OCI-LY1 (cell line): ENCODE measurements at regions not wholly inside any gene's neighbourhood (a gene's known extent, or its start where the extent isn't known, plus 50 kb on each side); places are given as distances from the start of the nearest gene placed in this dataset.
A peak's percentile ranks its signal among the peaks of the same experiment; 100 is the strongest.
"Not testable (repeated sequence)": the region's sequence is repeated elsewhere in the genome, so short reads cannot be mapped to it uniquely, and the experiment has no call there.

Experiments used
- H2AFZ ChIP-seq: fragments of 200-600 bp; sonication (generic), shearing (Covaris generic); 2 replicates; pipeline ENCODE4 v1.6.0; 2014; ENCODE audit warnings: antibody characterized with exemption, mild to moderate bottlenecking, low read length
- H3F3A ChIP-seq: fragments of 200-600 bp; sonication (generic), shearing (Covaris generic); 2 replicates; pipeline ENCODE4 v1.6.0; 2014; ENCODE audit warnings: mild to moderate bottlenecking, antibody characterized with exemption, low read length, moderate library complexity; ENCODE audit not compliant: insufficient read depth
- H3K27ac ChIP-seq: fragments of 200-600 bp; sonication (generic); 2 replicates; pipeline ENCODE4 v1.5.1; 2014; ENCODE audit warnings: low read length, mixed run types, mild to moderate bottlenecking, low read depth; ENCODE audit not compliant: poor library complexity, severe bottlenecking
- H3K27me3 ChIP-seq: fragments of 200-600 bp; sonication (generic); 2 replicates; pipeline ENCODE4 v1.6.0; 2014; ENCODE audit warnings: antibody characterized with exemption, mild to moderate bottlenecking, low read length, moderate library complexity; ENCODE audit not compliant: insufficient read depth
- H3K36me3 ChIP-seq: fragments of 200-600 bp; sonication (generic); 2 replicates; pipeline ENCODE4 v1.6.1; 2014; ENCODE audit warnings: mild to moderate bottlenecking, antibody characterized with exemption, low read length, moderate library complexity, mixed read lengths; ENCODE audit not compliant: insufficient read depth
- H3K4me1 ChIP-seq: fragments of 200-600 bp; sonication (generic); 2 replicates; pipeline ENCODE4 v1.5.1; 2014; ENCODE audit warnings: mild to moderate bottlenecking, low read length, moderate library complexity; ENCODE audit not compliant: insufficient read depth, severe bottlenecking
- H3K4me2 ChIP-seq: fragments of 200-600 bp; sonication (generic), shearing (Covaris generic); 2 replicates; pipeline ENCODE4 v1.6.1; 2014; ENCODE audit warnings: low read length
- H3K4me3 ChIP-seq: fragments of 200-600 bp; sonication (generic); 2 replicates; pipeline ENCODE4 v1.5.1; 2014; ENCODE audit warnings: low read length, low read depth, mild to moderate bottlenecking, mixed read lengths; ENCODE audit not compliant: poor library complexity, severe bottlenecking
- H3K79me2 ChIP-seq: fragments of 200-600 bp; shearing (Covaris generic); 2 replicates; pipeline ENCODE4 v1.6.1; 2016; ENCODE audit warnings: mixed run types, low read length, mixed read lengths; ENCODE audit not compliant: insufficient read depth
- H3K9ac ChIP-seq: fragments of 200-600 bp; sonication (generic), shearing (Covaris generic); 2 replicates; pipeline ENCODE4 v1.6.1; 2014; ENCODE audit warnings: mild to moderate bottlenecking, low read length, mixed read lengths
- H3K9me2 ChIP-seq: fragments of 200-600 bp; sonication (generic), shearing (Covaris generic); 2 replicates; pipeline ENCODE4 v1.6.1; 2014; ENCODE audit warnings: low read depth, mild to moderate bottlenecking, low read length, mixed read lengths
- H3K9me3 ChIP-seq: fragments of 200-600 bp; shearing (Covaris generic); 2 replicates; pipeline ENCODE4 v1.6.1; 2014; ENCODE audit warnings: low read length, mixed read lengths
- H4K20me1 ChIP-seq: fragments of 200-600 bp; sonication (generic), shearing (Covaris generic); 2 replicates; pipeline ENCODE4 v1.6.0; 2016; ENCODE audit warnings: mild to moderate bottlenecking, low read length; ENCODE audit not compliant: insufficient read depth
- TF ChIP-seq, protein P1 (sequence below): fragments of 200-600 bp; sonication (generic), shearing (Covaris generic); IDR thresholded peaks from 2 replicates; pipeline ENCODE4 v1.5.1; 2017; ENCODE audit warnings: mild to moderate bottlenecking, antibody characterized with exemption, low read length, moderate library complexity, mixed read lengths

DNA sequence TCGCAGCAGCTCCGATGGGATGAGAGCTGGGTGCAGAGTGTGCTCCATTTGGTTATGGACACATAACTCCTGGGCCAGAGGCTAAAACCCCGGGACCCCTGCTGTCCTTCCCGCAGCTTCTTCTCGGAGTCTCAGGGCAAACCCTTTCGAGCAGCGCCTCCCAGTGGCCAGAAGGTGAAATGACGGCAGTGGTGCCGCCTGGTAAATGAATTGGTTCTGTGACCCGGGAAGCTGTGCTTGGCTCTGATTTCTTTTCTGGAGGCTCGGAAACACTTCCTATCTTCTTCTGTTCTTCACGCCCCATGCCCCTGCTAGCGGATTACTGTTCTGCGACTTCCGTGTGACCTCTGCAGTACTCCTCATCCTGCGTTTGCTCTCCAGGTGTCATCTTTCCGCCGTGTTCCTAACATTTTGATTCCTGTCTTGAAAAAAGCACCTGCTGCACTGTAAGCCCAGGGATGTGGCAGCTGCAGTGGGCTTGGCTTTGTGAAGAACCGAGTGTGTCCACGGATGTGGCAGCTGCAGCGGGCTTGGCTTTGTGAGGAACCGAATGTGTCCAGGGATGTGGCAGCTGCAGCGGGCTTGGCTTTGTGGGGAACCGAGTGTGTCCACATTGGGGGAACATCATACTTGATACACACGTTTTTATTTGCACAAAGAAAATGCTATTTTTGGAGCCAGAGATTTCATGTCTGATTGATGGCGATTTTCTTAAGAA lies 118.0 kb upstream of the ALDH3B2 start:
- H3K4me1 ChIP-seq, H3K4me3 ChIP-seq, H3K9me2 ChIP-seq, H3K79me2 ChIP-seq, H3K27ac ChIP-seq, H3F3A ChIP-seq, H2AFZ ChIP-seq, H4K20me1 ChIP-seq, H3K4me2 ChIP-seq, H3K9ac ChIP-seq, H3K27me3 ChIP-seq, H3K36me3 ChIP-seq, H3K9me3 ChIP-seq: not testable (repeated sequence)
- TF ChIP-seq, protein P1, sequence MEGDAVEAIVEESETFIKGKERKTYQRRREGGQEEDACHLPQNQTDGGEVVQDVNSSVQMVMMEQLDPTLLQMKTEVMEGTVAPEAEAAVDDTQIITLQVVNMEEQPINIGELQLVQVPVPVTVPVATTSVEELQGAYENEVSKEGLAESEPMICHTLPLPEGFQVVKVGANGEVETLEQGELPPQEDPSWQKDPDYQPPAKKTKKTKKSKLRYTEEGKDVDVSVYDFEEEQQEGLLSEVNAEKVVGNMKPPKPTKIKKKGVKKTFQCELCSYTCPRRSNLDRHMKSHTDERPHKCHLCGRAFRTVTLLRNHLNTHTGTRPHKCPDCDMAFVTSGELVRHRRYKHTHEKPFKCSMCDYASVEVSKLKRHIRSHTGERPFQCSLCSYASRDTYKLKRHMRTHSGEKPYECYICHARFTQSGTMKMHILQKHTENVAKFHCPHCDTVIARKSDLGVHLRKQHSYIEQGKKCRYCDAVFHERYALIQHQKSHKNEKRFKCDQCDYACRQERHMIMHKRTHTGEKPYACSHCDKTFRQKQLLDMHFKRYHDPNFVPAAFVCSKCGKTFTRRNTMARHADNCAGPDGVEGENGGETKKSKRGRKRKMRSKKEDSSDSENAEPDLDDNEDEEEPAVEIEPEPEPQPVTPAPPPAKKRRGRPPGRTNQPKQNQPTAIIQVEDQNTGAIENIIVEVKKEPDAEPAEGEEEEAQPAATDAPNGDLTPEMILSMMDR: peak; percentile 45; the same call in 1 of the 2 replicates

DNA sequence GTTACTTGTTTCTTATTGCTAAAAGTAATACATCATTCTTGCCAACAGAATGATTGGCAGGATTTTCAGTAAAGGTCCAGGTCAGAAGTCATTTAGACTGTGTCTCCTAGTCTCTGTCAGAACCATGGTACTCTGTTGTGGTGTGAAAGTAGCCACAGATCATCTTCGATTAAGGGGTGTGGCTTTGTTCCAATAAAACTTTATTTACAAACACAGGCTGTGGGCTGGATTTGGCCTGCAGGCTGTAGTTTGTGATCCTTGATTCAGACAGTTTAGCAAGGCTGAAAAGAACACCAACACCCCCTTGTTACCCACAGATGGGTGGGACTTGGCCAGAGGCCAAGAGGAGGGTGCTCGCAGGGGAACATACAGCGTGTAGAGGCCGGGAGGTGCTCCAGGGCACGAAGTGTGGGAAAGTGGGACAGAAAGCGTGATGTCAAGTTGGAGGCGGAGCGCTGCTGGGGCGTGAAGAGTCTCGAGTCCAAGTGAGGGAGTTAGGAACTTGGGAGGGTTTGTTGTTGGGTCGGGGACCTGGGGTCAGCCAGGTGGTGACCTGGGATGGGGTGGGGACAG lies 117.3 kb upstream of the ALDH3B2 start:
- H3K79me2 ChIP-seq, H3K4me1 ChIP-seq, H3K36me3 ChIP-seq, H3K9ac ChIP-seq, H3K9me2 ChIP-seq, H4K20me1 ChIP-seq, H3K4me2 ChIP-seq, H3K27me3 ChIP-seq, H3F3A ChIP-seq, H3K4me3 ChIP-seq, H3K27ac ChIP-seq, H3K9me3 ChIP-seq, H2AFZ ChIP-seq: not testable (repeated sequence)

DNA sequence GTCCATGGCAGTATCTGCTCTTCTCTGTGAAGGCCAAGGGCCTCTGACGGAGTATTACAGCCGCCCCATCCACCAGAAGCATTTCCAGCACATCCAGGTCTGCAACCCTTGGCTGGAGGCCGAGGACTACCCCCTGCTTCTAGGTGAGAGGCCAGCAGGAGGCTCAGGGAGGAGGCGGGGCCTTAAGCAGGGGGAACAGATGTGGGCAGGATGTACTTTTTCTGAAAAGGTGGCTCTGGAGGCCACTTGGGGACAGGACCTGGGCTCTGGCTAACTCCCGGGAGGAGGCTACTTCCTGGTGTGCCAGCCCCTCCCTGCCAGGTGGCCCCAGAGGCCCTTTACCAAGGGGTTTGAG lies 113.9 kb upstream of the ALDH3B2 start:
- not testable (repeated sequence) for H3K27me3 ChIP-seq, H2AFZ ChIP-seq, H3K79me2 ChIP-seq, H3K36me3 ChIP-seq, H3K4me1 ChIP-seq, H3K9me3 ChIP-seq, H3K4me3 ChIP-seq, H3K9ac ChIP-seq, H3F3A ChIP-seq, H3K4me2 ChIP-seq, H3K9me2 ChIP-seq, H4K20me1 ChIP-seq, H3K27ac ChIP-seq

DNA sequence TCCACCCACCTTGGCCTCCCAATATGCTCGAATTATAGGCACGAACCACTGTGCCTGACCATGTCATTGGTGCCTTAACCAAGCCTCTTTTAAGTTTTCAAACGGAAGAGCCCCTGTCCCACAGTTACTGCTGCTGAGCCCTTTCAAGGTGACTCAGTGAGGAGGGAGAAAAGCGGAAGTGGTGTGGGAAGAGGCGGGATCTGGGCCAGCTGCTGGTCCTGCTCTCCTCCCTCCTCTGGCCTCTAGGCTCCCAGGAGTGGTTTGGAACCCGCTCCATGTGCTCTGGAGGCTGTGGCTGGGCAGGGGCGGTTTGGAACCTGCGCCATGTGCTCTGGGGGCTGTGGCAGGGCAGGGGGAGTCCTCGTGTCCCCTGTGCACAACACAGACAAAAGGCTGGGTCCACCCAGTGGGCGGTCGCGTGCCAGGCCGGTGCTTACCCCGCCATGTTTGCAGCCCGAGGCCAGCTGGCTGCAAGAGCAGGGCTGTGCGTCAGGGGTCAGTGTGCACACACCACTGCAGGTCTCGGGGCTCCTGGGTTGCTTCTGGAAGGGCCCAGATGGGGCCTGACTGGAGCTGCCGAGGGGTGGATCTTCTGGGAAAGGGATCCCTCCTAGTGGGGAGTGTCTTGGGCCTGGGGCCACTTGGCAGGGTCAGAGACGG lies 113.4 kb upstream of the ALDH3B2 start:
- H3K4me2 ChIP-seq, H3K4me1 ChIP-seq, H3K9me3 ChIP-seq, H3K27me3 ChIP-seq, H3K36me3 ChIP-seq, H3K27ac ChIP-seq, H3F3A ChIP-seq, H4K20me1 ChIP-seq, H3K9ac ChIP-seq, H3K4me3 ChIP-seq, H3K9me2 ChIP-seq, H3K79me2 ChIP-seq, H2AFZ ChIP-seq: not testable (repeated sequence)

DNA sequence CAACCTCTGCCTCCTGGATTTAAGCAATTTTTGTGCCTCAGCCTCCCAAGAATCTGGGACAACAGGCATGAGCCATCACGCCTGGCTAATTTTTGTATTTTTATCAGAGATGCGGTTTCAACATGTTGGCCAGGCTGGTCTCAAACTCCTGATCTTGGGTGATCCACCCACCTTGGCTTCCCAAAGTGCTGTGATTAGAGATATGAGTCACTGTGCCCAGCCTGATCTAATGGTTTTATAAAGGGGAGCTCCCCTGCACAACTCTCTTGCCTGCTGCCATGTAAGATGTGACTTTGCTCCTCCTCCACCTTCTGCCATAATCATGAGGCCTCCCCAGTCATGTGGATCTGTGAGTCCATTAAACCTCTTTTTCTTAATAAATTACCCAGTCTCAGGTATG lies 107.5 kb upstream of the ALDH3B2 start:
- not testable (repeated sequence) for H3K27ac ChIP-seq, H2AFZ ChIP-seq, H3K4me3 ChIP-seq, H3K4me1 ChIP-seq, H3K36me3 ChIP-seq, H3K27me3 ChIP-seq, H3K4me2 ChIP-seq, H3K9ac ChIP-seq, H3K79me2 ChIP-seq, H3K9me2 ChIP-seq, H3F3A ChIP-seq, H4K20me1 ChIP-seq, H3K9me3 ChIP-seq

DNA sequence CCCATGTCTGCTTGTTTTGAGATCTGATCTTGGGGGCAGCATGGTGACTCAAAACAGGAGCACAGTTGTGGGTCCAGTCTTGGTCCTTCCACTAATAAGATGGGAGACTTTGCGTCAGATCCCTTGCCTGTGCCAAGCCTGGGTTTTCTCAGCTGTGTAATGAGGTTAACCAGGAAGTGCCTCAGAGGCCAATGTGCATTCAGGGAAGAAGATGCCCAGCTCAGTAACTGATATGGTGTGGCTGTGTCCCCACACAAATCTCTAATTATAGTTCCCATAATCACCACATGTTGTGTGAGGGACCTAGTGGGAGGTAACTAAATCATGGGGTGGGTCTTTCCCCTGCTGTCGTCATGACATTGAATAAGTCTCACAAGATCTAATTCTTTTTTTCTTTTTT lies 107.1 kb upstream of the ALDH3B2 start:
- not testable (repeated sequence) for H3K4me2 ChIP-seq, H3K79me2 ChIP-seq, H3K9ac ChIP-seq, H3K4me3 ChIP-seq, H3K27me3 ChIP-seq, H3F3A ChIP-seq, H3K27ac ChIP-seq, H3K9me3 ChIP-seq, H3K36me3 ChIP-seq, H3K9me2 ChIP-seq, H4K20me1 ChIP-seq, H2AFZ ChIP-seq, H3K4me1 ChIP-seq
